ENCODE measurements at regions not wholly inside any gene's neighbourhood (a gene's known extent, or its start where the extent isn't known, plus 50 kb on each side); places are given as distances from the start of the nearest gene placed in this dataset.
"Not testable (repeated sequence)": the region's sequence is repeated elsewhere in the genome, so short reads cannot be mapped to it uniquely, and the experiment has no call there.

- DNase-seq = no peak
Observed at GRCh38 chr3:176412771-176413170, 784.5 kb downstream of the TBL1XR1 start.

DNA sequence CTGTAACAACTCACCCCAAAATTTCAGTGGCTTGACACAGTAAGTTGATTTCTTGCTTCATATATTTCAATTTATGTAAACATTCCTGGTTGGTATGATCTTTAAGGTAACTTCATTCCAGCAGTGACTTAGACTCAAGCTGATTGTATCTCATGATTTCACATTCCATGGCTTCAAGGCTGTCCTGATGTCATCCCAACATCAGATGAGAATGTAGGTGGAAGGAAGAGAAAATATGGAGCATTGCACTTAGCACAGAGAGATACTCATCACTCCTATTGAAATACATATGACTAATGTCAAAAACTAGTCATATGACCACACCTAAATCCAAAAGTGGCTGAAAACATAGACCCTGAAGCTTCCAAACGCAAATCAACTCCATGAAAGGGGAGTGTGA lies 793.8 kb downstream of the TBL1XR1 start:
- DNase-seq = no peak

DNA sequence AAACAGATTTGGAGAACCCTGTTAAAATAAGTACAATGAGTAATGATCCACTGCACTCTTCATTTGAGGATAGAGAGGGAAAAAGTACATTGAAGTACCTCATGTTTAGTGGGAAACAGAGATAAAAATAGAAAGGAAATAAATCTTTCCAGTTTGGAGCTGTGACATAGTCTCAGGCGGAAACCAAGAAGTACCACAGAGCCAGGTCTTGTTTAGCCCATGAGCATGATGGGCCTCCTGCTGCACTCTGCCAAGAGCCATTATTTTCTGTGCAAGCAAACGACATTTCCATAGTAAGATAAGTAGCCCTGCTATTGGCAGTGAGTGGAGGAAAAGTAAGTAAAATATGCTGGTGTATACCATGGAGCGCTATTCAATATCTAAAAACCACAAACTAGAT lies 796.1 kb downstream of the TBL1XR1 start:
- DNase-seq = no peak

DNA sequence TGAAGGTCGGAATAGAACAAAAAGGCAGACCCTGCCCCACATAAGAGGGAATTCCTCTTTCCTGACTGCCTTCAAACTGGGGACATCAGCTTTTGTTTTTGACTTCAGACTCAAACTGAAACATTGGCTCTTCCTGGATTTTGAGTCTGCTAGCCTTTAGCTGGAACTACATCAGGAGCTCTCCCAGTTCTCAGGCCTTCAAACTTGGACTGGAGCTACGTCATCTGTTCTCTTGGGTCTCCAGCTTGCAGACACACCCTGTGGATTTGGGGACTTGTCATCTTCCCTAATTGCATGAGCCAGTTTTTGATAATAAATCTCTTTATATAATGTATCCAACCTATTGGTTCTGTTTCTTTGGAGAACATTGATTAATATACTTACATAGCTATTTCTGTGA lies 798.1 kb downstream of the TBL1XR1 start:
- no peak for DNase-seq

DNA sequence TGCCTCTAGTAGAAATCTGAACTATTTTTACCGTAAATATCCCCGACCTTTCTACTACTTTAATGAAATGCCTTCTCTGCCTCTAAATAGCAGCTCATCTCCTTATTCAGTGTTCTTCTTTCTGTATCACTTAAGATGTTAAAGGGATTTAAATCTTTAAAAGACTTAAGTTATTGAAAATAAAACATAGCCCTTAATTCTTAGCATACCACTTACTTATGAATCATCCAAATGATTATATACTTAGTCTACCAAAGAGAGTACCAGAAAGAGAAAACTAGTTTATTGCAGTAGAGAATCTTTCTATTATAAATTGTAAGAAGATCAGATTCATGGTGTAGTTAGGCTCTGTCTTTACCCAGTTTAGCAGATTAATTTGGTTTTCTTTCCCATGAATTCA lies 802.0 kb downstream of the TBL1XR1 start:
- DNase-seq = no peak

GRCh38 chr3:176378789-176379188 lies 818.5 kb downstream of the TBL1XR1 start:
- DNase-seq = no peak

GRCh38 chr3:176376531-176376930 lies 820.8 kb downstream of the TBL1XR1 start:
- DNase-seq = no peak

DNA sequence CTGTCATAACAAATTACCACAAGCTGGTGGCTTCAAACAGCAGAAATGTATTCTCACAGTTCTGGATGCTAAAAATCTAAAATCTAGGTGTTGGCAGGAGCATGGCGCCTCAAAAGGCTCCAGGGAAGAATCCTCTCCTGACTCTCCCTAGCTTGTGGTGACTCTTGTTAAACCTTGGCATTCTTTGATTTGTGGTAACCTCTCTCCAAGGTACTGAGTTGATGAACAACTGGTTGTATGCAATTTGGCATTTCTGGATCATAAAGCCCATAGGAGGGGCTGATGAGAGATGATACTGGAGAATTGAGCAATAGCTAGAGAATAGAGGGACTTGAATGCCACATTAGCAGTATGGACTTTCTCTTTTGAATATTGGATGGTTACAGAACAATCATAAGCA lies 821.8 kb downstream of the TBL1XR1 start:
- DNase-seq = no peak

DNA sequence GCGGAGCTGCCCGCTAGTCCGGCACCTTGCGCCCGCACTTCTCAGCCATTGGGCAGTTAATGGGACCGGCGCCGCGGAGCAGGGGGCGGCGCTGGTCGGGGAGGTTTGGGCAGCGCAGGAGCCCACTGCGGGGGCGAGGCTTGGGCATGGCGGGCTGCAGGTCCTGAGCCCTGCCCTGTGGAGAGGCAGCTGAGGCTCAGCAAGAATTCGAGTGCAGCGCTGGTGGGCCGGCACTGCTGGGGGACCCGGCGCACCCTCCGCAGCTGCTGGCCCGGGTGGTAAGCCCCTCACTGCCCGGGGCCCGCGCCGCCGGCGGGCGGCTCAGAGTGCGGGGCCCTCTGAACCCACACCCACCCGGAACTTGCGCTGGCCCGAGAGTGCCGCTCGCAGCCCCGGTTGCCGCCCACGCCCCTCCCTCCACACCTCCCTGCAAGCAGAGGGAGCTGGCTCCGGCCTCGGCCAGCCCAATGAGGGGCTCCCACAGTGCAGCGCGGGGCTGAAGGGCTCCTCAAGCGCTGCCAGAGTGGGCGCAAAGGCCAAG lies 835.0 kb downstream of the TBL1XR1 start:
- no peak for DNase-seq

GRCh38 chr3:176359211-176359610 lies 838.1 kb downstream of the TBL1XR1 start:
- DNase-seq = no peak

GRCh38 chr3:176357891-176358290 lies 839.4 kb downstream of the TBL1XR1 start:
- DNase-seq = no peak

GRCh38 chr3:176354843-176355242 lies 842.4 kb downstream of the TBL1XR1 start:
- DNase-seq = no peak

DNA sequence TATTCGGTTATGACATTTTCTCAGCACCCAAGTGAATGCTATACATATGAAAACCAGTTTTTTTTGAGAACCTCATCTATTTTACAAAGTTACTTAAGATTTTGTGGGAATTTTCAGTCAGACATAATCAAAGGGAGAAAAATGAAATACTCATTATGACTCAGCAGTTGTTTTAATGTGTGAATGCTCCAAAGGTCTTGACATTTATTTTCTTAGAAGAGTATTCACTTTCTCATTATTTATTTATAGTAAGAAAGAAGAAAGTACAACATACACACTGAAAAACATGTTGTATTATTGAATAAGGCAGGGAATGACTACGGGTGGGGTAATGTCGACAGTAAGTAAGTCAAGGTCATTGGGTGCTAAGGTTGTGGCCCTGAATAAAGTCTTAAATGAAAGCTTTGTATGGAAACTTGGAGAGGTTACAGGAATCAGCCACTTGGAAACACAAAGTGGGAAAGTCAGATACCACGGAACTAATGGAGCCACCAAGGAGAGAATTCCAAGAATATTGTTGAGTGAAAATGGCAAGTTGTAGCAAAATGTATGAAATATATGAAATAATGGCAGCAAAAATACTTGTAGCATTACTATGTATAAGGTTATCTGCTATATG lies 844.5 kb downstream of the TBL1XR1 start:
- DNase-seq = no peak

DNA sequence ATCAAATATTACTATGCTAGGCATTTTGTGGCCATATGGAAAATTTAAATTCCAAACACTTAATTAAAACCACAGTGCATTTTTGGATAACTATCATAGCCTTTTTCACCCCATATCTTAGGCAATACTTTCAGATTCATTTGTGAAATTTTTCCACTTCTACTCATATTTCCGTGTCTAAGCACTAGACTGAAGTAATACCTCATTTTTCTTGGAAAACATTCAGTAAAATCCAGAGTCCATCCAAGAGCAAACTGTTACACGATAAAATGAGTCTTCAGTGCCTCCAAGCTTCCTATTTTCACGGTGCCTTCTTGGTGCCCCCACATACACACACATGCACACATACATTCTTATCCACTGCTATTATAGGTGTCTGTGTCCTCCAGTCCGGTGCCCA lies 845.9 kb downstream of the TBL1XR1 start:
- DNase-seq = no peak

GRCh38 chr3:176349706-176350105 lies 847.6 kb downstream of the TBL1XR1 start:
- DNase-seq = no peak

DNA sequence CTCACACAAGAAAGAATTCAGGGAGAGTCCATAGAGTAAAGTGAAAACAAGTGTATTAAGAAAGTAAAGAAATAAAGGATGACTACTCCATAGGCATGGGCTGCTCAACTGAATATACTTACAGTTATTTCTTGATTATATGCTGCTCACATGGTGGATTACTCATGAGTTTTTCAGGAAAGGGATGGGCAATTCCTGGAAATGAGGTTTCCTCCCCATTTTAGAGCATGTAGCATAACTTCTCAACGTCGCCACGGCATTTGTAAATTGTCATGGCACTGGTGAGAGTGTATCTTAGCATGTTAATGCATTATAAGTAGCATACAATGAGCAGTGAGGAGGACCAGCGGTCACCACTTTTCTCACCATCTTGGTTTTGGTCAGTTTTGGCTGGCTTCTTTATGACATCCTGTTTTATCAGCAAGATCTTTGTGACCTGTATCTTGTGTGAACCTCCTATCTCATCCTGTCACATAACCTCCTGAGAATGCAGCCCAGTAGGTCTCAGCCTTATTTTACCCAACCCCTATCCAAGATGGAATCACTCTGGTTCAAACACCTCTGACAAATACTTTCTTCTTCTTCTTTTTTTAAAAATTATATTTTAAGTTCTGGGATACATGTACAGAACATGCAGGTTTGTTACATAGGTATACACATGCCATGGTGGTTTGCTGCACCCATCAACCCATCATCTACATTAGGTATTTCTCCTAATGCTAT lies 849.7 kb downstream of the TBL1XR1 start:
- no peak for DNase-seq

DNA sequence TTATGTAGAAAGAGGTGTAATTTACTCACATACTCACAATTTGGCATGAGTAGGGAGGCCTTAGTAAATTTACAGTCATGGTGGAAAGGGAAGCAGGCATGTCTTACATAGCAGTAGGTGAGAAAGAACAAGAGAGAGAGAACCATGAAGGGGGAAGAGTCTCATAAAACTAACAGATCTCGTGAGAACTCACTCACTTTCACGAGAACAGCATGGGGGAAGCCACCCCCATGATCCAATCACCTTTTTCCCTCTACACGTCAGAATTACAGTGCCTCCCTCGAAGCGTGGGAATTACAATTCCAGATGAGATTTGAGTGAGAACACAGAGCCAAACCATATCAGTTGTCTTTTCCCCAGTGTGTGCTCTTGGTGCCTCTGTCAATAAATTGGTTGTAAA lies 855.3 kb downstream of the TBL1XR1 start:
- no peak for DNase-seq

GRCh38 chr3:176328666-176329065 lies 868.6 kb downstream of the TBL1XR1 start:
- DNase-seq = no peak

DNA sequence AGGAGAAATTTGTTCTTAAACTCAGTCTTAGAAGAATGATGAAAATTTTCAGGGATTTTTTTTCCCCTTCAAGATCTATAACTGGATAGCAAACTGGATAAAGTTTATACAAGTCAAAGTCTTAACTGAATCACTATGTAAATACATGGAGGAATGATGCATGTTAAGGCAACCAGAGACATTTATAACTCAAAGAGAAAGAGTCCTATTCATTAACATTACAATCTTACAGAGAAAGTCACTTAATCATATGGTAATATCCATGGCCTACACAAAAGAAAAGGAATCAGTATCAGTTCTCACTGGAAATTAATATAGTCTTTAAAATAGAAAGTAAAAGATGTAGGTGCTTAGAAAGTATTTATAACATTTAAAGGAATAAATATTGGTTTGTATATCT lies 869.1 kb downstream of the TBL1XR1 start:
- no peak for DNase-seq

DNA sequence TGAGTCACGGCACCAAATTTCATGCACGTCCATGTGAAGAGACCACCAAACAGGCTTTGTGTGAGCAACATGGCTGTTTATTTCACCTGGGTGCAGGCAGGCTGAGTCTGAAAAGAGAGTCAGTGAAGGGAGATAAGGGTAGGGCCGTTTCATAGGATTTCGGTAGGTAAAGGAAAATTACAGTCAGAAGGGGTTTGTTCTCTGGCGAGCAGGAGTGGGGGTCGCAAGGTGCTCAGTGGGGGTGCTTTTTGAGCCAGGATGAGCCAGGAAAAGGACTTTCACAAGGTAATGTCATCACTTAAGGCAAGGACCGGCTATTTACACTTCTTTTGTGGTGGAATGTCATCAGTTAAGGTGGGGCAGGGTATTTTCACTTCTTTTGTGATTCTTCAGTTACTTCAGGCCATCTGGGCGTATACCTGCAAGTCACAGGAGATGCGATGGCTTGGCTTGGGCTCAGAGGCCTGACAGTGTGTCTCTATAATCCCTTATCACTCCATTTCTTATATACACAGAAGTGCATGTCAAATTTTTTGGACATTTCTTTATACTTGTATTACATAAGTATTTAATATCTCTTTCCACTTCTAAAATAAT lies 870.3 kb downstream of the TBL1XR1 start:
- DNase-seq = not testable (repeated sequence)

GRCh38 chr3:176321532-176321931 lies 875.8 kb downstream of the TBL1XR1 start:
- not testable (repeated sequence) for DNase-seq

GRCh38 chr3:176321099-176321498 lies 876.2 kb downstream of the TBL1XR1 start:
- DNase-seq = no peak

DNA sequence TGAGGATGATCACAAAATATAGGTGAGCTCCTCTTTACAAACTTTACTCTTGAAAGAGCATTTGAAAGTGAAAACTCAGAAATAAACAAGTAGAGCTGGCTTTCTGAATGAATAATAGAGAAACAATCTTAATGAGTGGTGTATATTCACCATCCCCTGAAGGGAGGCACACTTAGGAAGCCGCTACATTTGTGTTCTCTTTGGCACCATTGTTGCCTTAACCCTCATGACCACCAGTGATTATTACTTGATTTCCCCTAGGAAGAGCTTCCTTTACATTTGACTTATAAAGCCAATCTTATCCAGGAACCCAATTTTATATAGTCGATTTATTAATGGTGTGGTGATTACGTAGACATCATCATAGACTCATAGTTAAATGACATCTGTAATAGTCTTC lies 883.9 kb downstream of the TBL1XR1 start:
- no peak for DNase-seq

GRCh38 chr3:176310641-176311040 lies 886.6 kb downstream of the TBL1XR1 start:
- DNase-seq = no peak
